ENCODE measurements at regions not wholly inside any gene's neighbourhood (a gene's known extent, or its start where the extent isn't known, plus 50 kb on each side); places are given as distances from the start of the nearest gene placed in this dataset.
A peak's percentile ranks its signal among the peaks of the same experiment; 100 is the strongest.

DNA sequence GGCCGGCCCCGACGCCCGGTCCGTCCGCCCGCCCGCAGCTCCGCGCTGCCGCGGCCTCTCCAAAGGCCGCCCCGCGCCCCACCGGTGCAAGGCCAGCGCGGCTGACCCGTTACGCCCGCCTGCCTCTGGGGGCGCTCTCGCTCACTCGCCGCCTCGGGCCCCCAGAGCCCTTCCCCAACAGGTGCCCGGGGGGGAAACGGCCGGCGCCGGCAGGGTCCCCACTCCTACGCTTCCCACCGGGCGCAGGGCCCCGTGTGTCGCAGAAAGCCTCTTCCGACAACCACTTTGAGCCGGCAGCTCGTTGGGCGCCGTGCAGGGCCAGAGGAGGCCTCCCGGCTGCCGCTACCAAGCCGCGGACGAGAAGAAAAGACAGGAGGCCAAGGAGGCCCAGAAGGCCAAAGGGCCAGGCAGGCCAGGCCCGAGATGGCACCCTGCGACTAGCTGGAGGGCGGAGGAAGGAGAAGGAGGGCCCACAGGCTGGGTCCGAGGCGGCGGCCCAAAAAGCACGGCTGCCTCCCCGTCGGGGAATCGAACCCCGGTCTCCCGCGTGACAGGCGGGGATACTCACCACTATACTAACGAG is 64.9 kb upstream of the FCGR2A start (continued):
- TF ChIP-seq, protein P1, sequence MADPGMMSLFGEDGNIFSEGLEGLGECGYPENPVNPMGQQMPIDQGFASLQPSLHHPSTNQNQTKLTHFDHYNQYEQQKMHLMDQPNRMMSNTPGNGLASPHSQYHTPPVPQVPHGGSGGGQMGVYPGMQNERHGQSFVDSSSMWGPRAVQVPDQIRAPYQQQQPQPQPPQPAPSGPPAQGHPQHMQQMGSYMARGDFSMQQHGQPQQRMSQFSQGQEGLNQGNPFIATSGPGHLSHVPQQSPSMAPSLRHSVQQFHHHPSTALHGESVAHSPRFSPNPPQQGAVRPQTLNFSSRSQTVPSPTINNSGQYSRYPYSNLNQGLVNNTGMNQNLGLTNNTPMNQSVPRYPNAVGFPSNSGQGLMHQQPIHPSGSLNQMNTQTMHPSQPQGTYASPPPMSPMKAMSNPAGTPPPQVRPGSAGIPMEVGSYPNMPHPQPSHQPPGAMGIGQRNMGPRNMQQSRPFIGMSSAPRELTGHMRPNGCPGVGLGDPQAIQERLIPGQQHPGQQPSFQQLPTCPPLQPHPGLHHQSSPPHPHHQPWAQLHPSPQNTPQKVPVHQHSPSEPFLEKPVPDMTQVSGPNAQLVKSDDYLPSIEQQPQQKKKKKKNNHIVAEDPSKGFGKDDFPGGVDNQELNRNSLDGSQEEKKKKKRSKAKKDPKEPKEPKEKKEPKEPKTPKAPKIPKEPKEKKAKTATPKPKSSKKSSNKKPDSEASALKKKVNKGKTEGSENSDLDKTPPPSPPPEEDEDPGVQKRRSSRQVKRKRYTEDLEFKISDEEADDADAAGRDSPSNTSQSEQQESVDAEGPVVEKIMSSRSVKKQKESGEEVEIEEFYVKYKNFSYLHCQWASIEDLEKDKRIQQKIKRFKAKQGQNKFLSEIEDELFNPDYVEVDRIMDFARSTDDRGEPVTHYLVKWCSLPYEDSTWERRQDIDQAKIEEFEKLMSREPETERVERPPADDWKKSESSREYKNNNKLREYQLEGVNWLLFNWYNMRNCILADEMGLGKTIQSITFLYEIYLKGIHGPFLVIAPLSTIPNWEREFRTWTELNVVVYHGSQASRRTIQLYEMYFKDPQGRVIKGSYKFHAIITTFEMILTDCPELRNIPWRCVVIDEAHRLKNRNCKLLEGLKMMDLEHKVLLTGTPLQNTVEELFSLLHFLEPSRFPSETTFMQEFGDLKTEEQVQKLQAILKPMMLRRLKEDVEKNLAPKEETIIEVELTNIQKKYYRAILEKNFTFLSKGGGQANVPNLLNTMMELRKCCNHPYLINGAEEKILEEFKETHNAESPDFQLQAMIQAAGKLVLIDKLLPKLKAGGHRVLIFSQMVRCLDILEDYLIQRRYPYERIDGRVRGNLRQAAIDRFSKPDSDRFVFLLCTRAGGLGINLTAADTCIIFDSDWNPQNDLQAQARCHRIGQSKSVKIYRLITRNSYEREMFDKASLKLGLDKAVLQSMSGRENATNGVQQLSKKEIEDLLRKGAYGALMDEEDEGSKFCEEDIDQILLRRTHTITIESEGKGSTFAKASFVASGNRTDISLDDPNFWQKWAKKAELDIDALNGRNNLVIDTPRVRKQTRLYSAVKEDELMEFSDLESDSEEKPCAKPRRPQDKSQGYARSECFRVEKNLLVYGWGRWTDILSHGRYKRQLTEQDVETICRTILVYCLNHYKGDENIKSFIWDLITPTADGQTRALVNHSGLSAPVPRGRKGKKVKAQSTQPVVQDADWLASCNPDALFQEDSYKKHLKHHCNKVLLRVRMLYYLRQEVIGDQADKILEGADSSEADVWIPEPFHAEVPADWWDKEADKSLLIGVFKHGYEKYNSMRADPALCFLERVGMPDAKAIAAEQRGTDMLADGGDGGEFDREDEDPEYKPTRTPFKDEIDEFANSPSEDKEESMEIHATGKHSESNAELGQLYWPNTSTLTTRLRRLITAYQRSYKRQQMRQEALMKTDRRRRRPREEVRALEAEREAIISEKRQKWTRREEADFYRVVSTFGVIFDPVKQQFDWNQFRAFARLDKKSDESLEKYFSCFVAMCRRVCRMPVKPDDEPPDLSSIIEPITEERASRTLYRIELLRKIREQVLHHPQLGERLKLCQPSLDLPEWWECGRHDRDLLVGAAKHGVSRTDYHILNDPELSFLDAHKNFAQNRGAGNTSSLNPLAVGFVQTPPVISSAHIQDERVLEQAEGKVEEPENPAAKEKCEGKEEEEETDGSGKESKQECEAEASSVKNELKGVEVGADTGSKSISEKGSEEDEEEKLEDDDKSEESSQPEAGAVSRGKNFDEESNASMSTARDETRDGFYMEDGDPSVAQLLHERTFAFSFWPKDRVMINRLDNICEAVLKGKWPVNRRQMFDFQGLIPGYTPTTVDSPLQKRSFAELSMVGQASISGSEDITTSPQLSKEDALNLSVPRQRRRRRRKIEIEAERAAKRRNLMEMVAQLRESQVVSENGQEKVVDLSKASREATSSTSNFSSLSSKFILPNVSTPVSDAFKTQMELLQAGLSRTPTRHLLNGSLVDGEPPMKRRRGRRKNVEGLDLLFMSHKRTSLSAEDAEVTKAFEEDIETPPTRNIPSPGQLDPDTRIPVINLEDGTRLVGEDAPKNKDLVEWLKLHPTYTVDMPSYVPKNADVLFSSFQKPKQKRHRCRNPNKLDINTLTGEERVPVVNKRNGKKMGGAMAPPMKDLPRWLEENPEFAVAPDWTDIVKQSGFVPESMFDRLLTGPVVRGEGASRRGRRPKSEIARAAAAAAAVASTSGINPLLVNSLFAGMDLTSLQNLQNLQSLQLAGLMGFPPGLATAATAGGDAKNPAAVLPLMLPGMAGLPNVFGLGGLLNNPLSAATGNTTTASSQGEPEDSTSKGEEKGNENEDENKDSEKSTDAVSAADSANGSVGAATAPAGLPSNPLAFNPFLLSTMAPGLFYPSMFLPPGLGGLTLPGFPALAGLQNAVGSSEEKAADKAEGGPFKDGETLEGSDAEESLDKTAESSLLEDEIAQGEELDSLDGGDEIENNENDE (IDR thresholded peaks at IDR 0.05; ENCODE audit: insufficient replicate concordance, low read length): no peak
- TF ChIP-seq YY1 (IDR thresholded peaks at IDR 0.05; ENCODE audit: low read depth, low read length) (no peak), POLR2A (IDR thresholded peaks at IDR 0.05; ENCODE audit: control extremely low read depth in 1 of 2, low read depth in 2 of 2, low read length in 2 of 2) (no peak), TAF1 (IDR thresholded peaks at IDR 0.05; ENCODE audit: low read depth, low read length) (no peak), E2F6 (IDR thresholded peaks at IDR 0.05) (no peak), MAFK (IDR thresholded peaks at IDR 0.05; ENCODE audit: low read depth, low read length) (no peak), BACH1 (IDR thresholded peaks at IDR 0.05; ENCODE audit: low read length) (peak; percentile 48; the same call in 1 of the 2 replicates), HDAC2 (IDR thresholded peaks at IDR 0.05; ENCODE audit: borderline replicate concordance in 1 of 2, low read depth in 2 of 2, low read length in 2 of 2) (no peak)
- TF ChIP-seq, protein P2, sequence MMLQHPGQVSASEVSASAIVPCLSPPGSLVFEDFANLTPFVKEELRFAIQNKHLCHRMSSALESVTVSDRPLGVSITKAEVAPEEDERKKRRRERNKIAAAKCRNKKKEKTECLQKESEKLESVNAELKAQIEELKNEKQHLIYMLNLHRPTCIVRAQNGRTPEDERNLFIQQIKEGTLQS (IDR thresholded peaks at IDR 0.05; ENCODE audit: insufficient read depth, low read depth, low read length): no peak

Measured in H1 (cell line).